Transverse colon (tissue), 4 donors: ENCODE measurements at regions not wholly inside any gene's neighbourhood (a gene's known extent, or its start where the extent isn't known, plus 50 kb on each side); places are given as distances from the start of the nearest gene placed in this dataset.

Experiments used
- DNase-seq: peaks from one replicate; pipeline ENCODE4 v3.0.0-alpha.2; 2019
- H3K27ac ChIP-seq, 4 donors: fragments of 200-600 bp; sonication (generic); 2 replicates each; pipeline ENCODE4 v1.5.1; 2016 to 2018; ENCODE audit warnings: inconsistent platforms in 4 of 4
- H3K27me3 ChIP-seq: fragments of 200-600 bp; sonication (generic); 2 replicates; pipeline ENCODE4 v1.5.1; 2017; ENCODE audit warnings: inconsistent platforms
- H3K36me3 ChIP-seq, 4 donors: fragments of 200-600 bp; sonication (generic); 2 replicates each; pipeline ENCODE4 v1.5.1; 2017 to 2019; ENCODE audit warnings: inconsistent platforms in 4 of 4
- H3K4me1 ChIP-seq, 4 donors: fragments of 200-600 bp; sonication (generic); 2 replicates each; pipeline ENCODE4 v1.5.1; 2017 to 2020; ENCODE audit warnings: inconsistent platforms in 4 of 4
- H3K4me3 ChIP-seq, 4 donors: fragments of 200-600 bp; sonication (generic); 1 replicate in 1 of 4; 2 replicates in 3 of 4; pipeline versions ENCODE4 v1.5.1 to v1.6.1; 2017 to 2019; ENCODE audit warnings: inconsistent platforms in 4 of 4
- H3K9me3 ChIP-seq, 2 donors: fragments of 200-600 bp; sonication (generic); 2 replicates each; pipeline ENCODE4 v1.5.1; 2017 to 2019; ENCODE audit warnings: inconsistent platforms in 2 of 2
- EP300 ChIP-seq: sonication (generic); formaldehyde crosslinking; IDR thresholded peaks from one replicate; pipeline ENCODE4 v1.6.1; 2017; ENCODE audit warnings: antibody characterized with exemption, low read depth
- POLR2A ChIP-seq: fragments of 450-650 bp; IDR thresholded peaks from one replicate; pipeline ENCODE4 v1.6.1; 2016; ENCODE audit warnings: antibody characterized with exemption, mild to moderate bottlenecking, moderate library complexity
- POLR2AphosphoS5 ChIP-seq, 3 donors: sonication (generic); formaldehyde crosslinking; IDR thresholded peaks; one replicate each; pipeline ENCODE4 v1.6.1; 2016; ENCODE audit warnings: antibody characterized with exemption in 3 of 3
- WGBS, 2 donors: methylation state at CpG; one replicate each; pipeline ENCODE4 v1.1.5; 2018; ENCODE audit warnings: low coverage in 1 of 2; 5-methylcytosine and 5-hydroxymethylcytosine counted together
- in situ Hi-C, 4 donors: fragments of 200-750 bp; cut with MboI; loops; one replicate each; pipeline versions ENCODE4 v1.15.0 to v1.15.1; 2017; ENCODE audit warnings: low sequenced_read_pairs in 3 of 4, low pct_ligation_motif_present in 1 of 4, low pct_unique_long_range_greater_than_20kb in 1 of 4
- intact Hi-C: fragments of 100-400 bp; cut with DNase I; formaldehyde crosslinking; loops from one replicate; pipeline ENCODE4 v1.15.1; 2023; ENCODE audit warnings: low total_unique reads
- TF ChIP-seq, protein P1 (sequence below), 5 experiments: fragments of 200-600 bp in 3 of 5; fragments of 450-650 bp in 2 of 5; sonication (generic) in 3 of 5; IDR thresholded peaks; 1 replicate in 2 of 5; 2 replicates in 3 of 5; pipeline ENCODE4 v1.5.1; 2016 to 2017; ENCODE audit warnings: antibody characterized with exemption in 5 of 5, inconsistent platforms in 3 of 5, mild to moderate bottlenecking in 2 of 5, moderate library complexity in 1 of 5

DNA sequence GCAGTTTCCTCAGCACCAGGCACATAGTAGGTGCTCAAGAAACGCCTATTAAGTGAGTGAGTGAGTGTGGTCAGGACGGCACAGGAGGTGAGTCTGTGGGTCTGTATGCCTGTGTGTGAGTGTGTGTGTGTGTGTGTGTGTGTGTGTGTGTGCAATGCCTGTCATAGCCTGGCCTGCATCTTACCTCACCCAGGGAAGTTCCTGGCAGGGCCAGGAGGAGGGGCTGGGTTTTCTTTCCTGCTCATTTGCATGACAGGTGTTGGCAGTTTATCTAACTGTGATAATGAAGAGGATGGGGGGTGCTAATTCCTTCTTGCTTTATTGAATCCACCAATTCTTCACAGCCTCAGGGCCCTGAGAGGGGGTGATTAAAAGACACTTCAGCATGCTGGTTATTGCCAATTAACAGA, 146.7 kb upstream of the MLN start:
- TF ChIP-seq POLR2A (no peak), POLR2AphosphoS5 (IDR thresholded peaks at IDR 0.05) (no peak), EP300 (no peak)
- TF ChIP-seq, protein P1, sequence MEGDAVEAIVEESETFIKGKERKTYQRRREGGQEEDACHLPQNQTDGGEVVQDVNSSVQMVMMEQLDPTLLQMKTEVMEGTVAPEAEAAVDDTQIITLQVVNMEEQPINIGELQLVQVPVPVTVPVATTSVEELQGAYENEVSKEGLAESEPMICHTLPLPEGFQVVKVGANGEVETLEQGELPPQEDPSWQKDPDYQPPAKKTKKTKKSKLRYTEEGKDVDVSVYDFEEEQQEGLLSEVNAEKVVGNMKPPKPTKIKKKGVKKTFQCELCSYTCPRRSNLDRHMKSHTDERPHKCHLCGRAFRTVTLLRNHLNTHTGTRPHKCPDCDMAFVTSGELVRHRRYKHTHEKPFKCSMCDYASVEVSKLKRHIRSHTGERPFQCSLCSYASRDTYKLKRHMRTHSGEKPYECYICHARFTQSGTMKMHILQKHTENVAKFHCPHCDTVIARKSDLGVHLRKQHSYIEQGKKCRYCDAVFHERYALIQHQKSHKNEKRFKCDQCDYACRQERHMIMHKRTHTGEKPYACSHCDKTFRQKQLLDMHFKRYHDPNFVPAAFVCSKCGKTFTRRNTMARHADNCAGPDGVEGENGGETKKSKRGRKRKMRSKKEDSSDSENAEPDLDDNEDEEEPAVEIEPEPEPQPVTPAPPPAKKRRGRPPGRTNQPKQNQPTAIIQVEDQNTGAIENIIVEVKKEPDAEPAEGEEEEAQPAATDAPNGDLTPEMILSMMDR (IDR thresholded peaks at IDR 0.05), result no peak
- 51% methylated on average over 2 of the region's 2 CpGs; no CpG with 5 or more reads in 1 of the 2 donors for WGBS, 2 donors
- H3K9me3 ChIP-seq, result no peaks in the 10 kb centered on the region
- no peaks in the 10 kb centered on the region for H3K36me3 ChIP-seq
- H3K4me1 ChIP-seq, result no peaks in the 10 kb centered on the region
- no peaks in the 10 kb centered on the region for H3K27me3 ChIP-seq
- in situ Hi-C loops, result no loop called here
- H3K27ac ChIP-seq, result no peak overlapping the region
- peak; percentile 40 for DNase-seq
- intact Hi-C loops, result no loop called here
- H3K4me3 ChIP-seq, result no peak overlapping the region

DNA sequence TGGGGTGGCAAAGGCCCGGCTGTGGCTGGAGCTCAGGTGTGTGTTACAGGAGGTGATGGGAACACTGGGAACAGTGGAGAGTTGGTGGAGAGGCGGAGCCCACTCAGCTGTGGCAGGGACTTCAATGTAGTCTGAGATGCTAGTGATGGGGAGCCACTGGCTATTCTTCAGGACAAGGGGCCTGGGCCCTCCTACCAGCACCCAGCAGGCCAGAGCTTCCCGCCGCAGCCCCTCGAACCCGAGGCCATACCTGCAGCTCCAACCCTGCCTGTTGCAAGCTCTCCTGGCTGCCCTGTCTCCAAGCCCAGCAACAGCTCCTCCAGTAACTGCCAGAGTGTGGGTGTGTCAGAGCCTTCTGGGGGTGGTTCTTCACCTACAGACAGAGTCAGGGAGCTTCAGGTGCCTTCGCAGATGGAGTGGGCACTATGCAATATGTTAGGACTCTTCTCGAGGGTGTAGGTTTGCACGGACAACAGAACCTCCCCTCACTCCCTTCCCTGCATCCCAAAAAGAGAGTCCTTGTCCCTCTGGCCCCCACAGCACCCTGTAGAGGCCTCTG, 146.2 kb upstream of the MLN start:
- Histone ChIP-seq H3K9me3 (no peaks in the 10 kb centered on the region), H3K4me3 (no peak overlapping the region), H3K36me3 (no peaks in the 10 kb centered on the region), H3K27ac (no peak overlapping the region), H3K4me1 (no peaks in the 10 kb centered on the region), H3K27me3 (no peaks in the 10 kb centered on the region)
- in situ Hi-C loops, result no loop called here
- 81% methylated on average over 9 of the region's 9 CpGs; no CpG with 5 or more reads in 1 of the 2 donors for WGBS, 2 donors
- TF ChIP-seq POLR2AphosphoS5 (IDR thresholded peaks at IDR 0.05) (no peak), EP300 (no peak), POLR2A (no peak)
- TF ChIP-seq, protein P1 (IDR thresholded peaks at IDR 0.05), result no peak
- DNase-seq, result no peak
- intact Hi-C loops, result no loop called here

- whole genome bisulfite sequencing, 2 donors, result 80 to 84% methylated on average over 1 to 5 of the region's 5 CpGs
- intact Hi-C loops (no loop called here), in situ Hi-C loops (no loop called here)
- DNase-seq, result no peak
- Histone ChIP-seq H3K9me3 (no peaks in the 10 kb centered on the region), H3K27me3 (no peaks in the 10 kb centered on the region), H3K4me3 (no peak overlapping the region), H3K36me3 (no peaks in the 10 kb centered on the region), H3K27ac (no peak overlapping the region), H3K4me1 (no peaks in the 10 kb centered on the region)
- TF ChIP-seq POLR2A (no peak), POLR2AphosphoS5 (IDR thresholded peaks at IDR 0.05) (no peak), EP300 (no peak)
- TF ChIP-seq, protein P1 (IDR thresholded peaks at IDR 0.05), result no peak
These were observed 145.3 kb upstream of the MLN start for GRCh38 chr6:33949111-33949510.

DNA sequence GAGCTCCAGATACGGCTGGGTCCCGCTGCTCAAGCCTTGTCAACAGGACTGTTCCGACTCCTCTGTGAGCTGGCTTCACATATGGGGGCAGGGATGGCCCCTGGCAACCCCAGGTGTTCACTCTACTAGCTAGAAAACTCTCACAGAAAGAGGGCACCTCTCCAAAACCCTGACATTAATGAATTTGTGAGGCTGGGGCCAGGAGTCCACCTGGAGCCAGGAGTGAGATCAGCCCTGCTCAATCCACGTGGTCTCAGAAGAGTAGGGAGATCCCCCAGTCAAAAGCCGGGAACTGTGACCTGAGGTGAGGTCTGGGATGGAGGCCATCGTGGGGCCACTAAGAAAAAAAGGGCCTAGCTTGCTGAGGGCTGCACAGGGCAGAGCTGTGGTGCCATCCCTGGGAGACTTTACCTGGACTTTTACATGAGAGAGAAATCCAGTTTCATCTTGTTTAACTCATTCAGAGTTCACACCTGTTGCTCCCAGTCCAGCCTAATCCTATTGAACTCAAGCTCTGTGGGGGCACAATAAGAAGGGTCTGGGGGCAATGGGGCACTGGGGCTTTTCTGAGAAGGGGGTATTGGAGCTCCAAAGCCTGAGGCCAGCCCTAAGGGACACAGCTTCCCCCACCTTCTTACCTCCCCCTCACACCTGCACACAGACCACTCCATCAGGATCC, 144.3 kb upstream of the MLN start:
- Histone ChIP-seq H3K36me3 (no peaks in the 10 kb centered on the region), H3K9me3 (no peaks in the 10 kb centered on the region), H3K27ac (no peak overlapping the region), H3K4me1 (no peaks in the 10 kb centered on the region), H3K4me3 (no peak overlapping the region), H3K27me3 (no peaks in the 10 kb centered on the region)
- TF ChIP-seq POLR2A (no peak), POLR2AphosphoS5 (IDR thresholded peaks at IDR 0.05) (no peak), EP300 (no peak)
- TF ChIP-seq, protein P1 (IDR thresholded peaks at IDR 0.05), result no peak
- 78 to 91% methylated on average over 4 to 6 of the region's 6 CpGs for WGBS, 2 donors
- in situ Hi-C loops (no loop called here), intact Hi-C loops (no loop called here)
- DNase-seq, result no peak
